Breast epithelium (tissue), 4 donors: ENCODE measurements at regions not wholly inside any gene's neighbourhood (a gene's known extent, or its start where the extent isn't known, plus 50 kb on each side); places are given as distances from the start of the nearest gene placed in this dataset.

ENCODE experiments used
- DNase-seq, 2 donors: peaks; one replicate each; pipeline ENCODE4 v3.0.0-alpha.2; 2019; ENCODE audit warnings: low spot score in 2 of 2
- H3K27ac ChIP-seq, 2 donors: fragments of 200-600 bp; sonication (generic) in 1 of 2; one replicate each; pipeline ENCODE4 v1.5.1; 2016 to 2019; ENCODE audit warnings: mild to moderate bottlenecking in 1 of 2
- H3K27me3 ChIP-seq, 2 donors: fragments of 200-600 bp; sonication (generic) in 1 of 2; one replicate each; pipeline versions ENCODE4 v1.5.1 to v1.6.0; 2017 to 2019; ENCODE audit warnings: control low read depth in 1 of 2, mild to moderate bottlenecking in 1 of 2
- H3K36me3 ChIP-seq: fragments of 200-600 bp; one replicate; pipeline ENCODE4 v1.5.1; 2019
- H3K4me1 ChIP-seq, 2 donors: fragments of 200-600 bp; sonication (generic); one replicate each; pipeline ENCODE4 v1.5.1; 2016 to 2019; ENCODE audit warnings: control low read depth in 1 of 2
- H3K4me3 ChIP-seq, 3 donors: fragments of 200-600 bp; sonication (generic); 1 replicate in 2 of 3; 2 replicates in 1 of 3; pipeline ENCODE4 v1.5.1; 2016 to 2019; ENCODE audit warnings: mild to moderate bottlenecking in 3 of 3, moderate library complexity in 2 of 3
- H3K9me3 ChIP-seq, 2 donors: fragments of 200-600 bp; sonication (generic) in 1 of 2; one replicate each; pipeline ENCODE4 v1.5.1; 2016 to 2019; ENCODE audit warnings: control low read depth in 1 of 2
- POLR2A ChIP-seq: fragments of 450-650 bp; IDR thresholded peaks from one replicate; pipeline ENCODE4 v1.6.1; 2016; ENCODE audit warnings: antibody characterized with exemption, mild to moderate bottlenecking, moderate library complexity
- POLR2AphosphoS5 ChIP-seq, 3 donors: sonication (generic); formaldehyde crosslinking; IDR thresholded peaks; one replicate each; pipeline ENCODE4 v1.6.1; 2017; ENCODE audit warnings: antibody characterized with exemption in 3 of 3
- intact Hi-C: fragments of 100-400 bp; cut with DNase I; formaldehyde crosslinking; loops from one replicate; pipeline ENCODE4 v1.15.1; 2023; ENCODE audit warnings: low total_unique reads
- TF ChIP-seq, protein P1 (sequence below), 3 donors: fragments of 450-650 bp; IDR thresholded peaks; one replicate each; pipeline ENCODE4 v1.5.1; 2016 to 2017; ENCODE audit warnings: antibody characterized with exemption in 3 of 3, mild to moderate bottlenecking in 3 of 3, moderate library complexity in 3 of 3

DNA sequence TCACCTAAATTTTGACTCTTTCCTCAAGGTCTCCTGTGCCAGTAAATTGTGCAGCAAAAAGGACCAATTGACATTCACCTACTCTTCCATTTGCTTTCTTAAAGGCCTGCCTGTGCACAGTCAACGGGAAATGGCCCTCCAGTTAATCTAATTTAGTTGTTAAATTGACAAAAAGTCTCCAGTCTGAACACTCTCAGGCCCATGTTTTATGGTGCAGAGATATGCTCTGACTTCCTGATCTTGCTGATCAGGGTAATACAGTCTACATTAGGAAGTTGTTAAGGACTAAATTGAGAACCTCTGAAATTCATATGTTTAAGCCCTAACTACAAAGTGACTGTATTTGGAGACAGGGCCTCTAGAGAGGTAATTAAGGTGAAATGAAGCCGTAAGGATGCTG lies 133.6 kb upstream of the IL15 start:
- no peaks in the 10 kb centered on the region for H3K4me1 ChIP-seq
- intact Hi-C loops: no loop called here
- H3K4me3 ChIP-seq: no peak overlapping the region
- H3K9me3 ChIP-seq: no peaks in the 10 kb centered on the region
- TF ChIP-seq, protein P1, sequence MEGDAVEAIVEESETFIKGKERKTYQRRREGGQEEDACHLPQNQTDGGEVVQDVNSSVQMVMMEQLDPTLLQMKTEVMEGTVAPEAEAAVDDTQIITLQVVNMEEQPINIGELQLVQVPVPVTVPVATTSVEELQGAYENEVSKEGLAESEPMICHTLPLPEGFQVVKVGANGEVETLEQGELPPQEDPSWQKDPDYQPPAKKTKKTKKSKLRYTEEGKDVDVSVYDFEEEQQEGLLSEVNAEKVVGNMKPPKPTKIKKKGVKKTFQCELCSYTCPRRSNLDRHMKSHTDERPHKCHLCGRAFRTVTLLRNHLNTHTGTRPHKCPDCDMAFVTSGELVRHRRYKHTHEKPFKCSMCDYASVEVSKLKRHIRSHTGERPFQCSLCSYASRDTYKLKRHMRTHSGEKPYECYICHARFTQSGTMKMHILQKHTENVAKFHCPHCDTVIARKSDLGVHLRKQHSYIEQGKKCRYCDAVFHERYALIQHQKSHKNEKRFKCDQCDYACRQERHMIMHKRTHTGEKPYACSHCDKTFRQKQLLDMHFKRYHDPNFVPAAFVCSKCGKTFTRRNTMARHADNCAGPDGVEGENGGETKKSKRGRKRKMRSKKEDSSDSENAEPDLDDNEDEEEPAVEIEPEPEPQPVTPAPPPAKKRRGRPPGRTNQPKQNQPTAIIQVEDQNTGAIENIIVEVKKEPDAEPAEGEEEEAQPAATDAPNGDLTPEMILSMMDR (IDR thresholded peaks at IDR 0.05): no peak
- no peaks in the 10 kb centered on the region for H3K36me3 ChIP-seq
- no peak overlapping the region for H3K27ac ChIP-seq
- no peak for DNase-seq
- H3K27me3 ChIP-seq: no peaks in the 10 kb centered on the region

DNA sequence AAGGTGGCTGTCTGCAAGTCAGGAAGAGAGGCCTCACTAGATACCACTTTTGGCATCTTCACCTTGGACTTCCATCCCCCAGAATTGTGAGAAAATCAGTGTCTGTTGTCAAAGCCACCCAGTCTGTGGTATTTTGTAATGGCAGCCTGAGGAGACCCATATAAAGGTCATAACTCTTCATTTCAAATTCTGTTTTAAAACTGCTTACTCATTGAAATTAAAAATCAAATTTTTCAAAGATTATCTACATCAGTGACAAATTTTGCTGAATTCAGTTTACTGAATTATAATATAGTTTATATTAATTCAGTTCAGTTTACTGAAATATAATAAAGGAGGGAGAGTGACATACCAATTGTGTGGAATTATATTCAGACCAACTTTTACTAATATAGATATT lies 133.1 kb upstream of the IL15 start:
- intact Hi-C loops: no loop called here
- TF ChIP-seq POLR2AphosphoS5 (IDR thresholded peaks at IDR 0.05) (no peak), POLR2A (no peak)
- TF ChIP-seq, protein P1 (IDR thresholded peaks at IDR 0.05): no peak
- Histone ChIP-seq H3K27me3 (no peaks in the 10 kb centered on the region), H3K4me1 (no peaks in the 10 kb centered on the region), H3K9me3 (no peaks in the 10 kb centered on the region), H3K4me3 (no peak overlapping the region), H3K36me3 (no peaks in the 10 kb centered on the region), H3K27ac (no peak overlapping the region)
- no peak for DNase-seq

DNA sequence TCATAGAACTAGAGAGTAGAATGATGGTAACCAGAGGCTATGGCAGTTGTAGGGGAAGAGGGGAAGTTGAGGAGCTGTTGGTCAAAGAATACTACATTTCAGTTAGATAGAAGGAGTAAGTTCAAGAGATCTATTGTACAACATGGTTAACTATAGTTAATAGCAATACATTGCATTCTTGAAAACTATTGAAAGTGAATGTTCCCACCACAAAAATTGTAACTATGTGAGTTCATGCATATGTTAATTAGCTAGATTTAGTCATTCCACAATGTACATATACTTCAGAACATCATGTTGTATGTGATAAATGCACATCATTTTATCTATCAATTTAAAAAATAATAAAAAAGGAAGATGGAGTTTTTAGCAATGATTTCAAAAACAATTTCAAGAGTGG lies 125.3 kb upstream of the IL15 start:
- Histone ChIP-seq H3K27me3 (no peaks in the 10 kb centered on the region), H3K4me1 (no peaks in the 10 kb centered on the region), H3K9me3 (peaks cover 7 to 9% of the 10 kb centered on the region in 2 donors), H3K36me3 (no peaks in the 10 kb centered on the region), H3K27ac (no peak overlapping the region), H3K4me3 (no peak overlapping the region)
- TF ChIP-seq, protein P1 (IDR thresholded peaks at IDR 0.05): no peak
- no peak for DNase-seq
- intact Hi-C loops: no loop called here

DNA sequence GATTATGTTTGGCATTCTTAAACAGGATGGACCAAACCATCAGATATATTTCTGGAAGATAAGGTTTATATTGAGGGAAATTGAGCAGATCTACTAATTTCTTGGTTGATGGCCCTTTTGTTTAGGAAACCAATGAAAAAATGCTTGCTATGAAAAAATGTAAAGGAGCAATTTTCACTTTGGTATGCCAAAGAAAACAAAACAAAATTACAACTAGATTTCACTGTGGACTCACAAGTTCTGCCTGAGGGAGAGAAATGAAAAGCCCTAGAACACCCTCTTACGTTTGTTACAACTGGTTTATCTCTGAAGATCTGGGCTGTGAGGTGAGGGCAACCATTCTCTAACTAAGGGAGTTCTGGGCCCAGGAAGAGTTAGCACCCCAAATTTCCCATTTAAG lies 122.5 kb upstream of the IL15 start:
- no peak for DNase-seq
- H3K4me1 ChIP-seq: no peaks in the 10 kb centered on the region

DNA sequence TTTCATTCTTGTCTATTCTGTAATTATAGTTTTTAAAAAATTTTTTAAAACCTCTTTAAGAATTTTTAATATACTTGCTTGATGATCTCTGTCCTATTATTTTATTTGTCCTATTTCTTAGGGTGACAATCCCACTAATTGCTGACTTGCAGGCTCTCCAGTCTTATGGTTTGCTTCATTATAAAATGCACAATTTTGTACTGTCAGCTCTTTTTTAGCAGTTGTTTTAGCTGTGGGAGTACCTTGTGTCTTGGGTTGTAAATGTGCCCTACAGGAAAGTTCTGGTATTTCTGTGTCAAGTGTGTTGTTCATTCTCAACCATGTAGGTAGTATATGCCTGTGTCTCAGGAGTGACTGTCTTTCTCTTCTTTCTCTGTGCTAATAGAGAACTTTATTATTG lies 118.2 kb upstream of the IL15 start:
- Histone ChIP-seq H3K36me3 (no peaks in the 10 kb centered on the region), H3K4me1 (no peaks in the 10 kb centered on the region), H3K9me3 (no peaks in the 10 kb centered on the region), H3K27ac (no peak overlapping the region), H3K4me3 (no peak overlapping the region), H3K27me3 (no peaks in the 10 kb centered on the region)
- DNase-seq: no peak
- intact Hi-C loops: no loop called here
- TF ChIP-seq POLR2A (no peak), POLR2AphosphoS5 (IDR thresholded peaks at IDR 0.05) (no peak)
- TF ChIP-seq, protein P1 (IDR thresholded peaks at IDR 0.05): no peak

More for the DNA sequence above, 122.5 kb upstream of the IL15 start:
- Histone ChIP-seq H3K36me3 (no peaks in the 10 kb centered on the region), H3K27me3 (no peaks in the 10 kb centered on the region), H3K27ac (no peak overlapping the region), H3K4me3 (no peak overlapping the region), H3K9me3 (peaks cover 7 to 9% of the 10 kb centered on the region in 2 donors)
- TF ChIP-seq POLR2A (no peak), POLR2AphosphoS5 (IDR thresholded peaks at IDR 0.05) (no peak)
- TF ChIP-seq, protein P1 (IDR thresholded peaks at IDR 0.05): no peak
- intact Hi-C loops: no loop called here
